ENCODE measurements at regions not wholly inside any gene's neighbourhood (a gene's known extent, or its start where the extent isn't known, plus 50 kb on each side); places are given as distances from the start of the nearest gene placed in this dataset.
"Not testable (repeated sequence)": the region's sequence is repeated elsewhere in the genome, so short reads cannot be mapped to it uniquely, and the experiment has no call there.

- TF ChIP-seq EP300 (IDR thresholded peaks at IDR 0.05) (no peak), POLR2A (IDR thresholded peaks at IDR 0.05) (no peak)
- TF ChIP-seq, protein P1, sequence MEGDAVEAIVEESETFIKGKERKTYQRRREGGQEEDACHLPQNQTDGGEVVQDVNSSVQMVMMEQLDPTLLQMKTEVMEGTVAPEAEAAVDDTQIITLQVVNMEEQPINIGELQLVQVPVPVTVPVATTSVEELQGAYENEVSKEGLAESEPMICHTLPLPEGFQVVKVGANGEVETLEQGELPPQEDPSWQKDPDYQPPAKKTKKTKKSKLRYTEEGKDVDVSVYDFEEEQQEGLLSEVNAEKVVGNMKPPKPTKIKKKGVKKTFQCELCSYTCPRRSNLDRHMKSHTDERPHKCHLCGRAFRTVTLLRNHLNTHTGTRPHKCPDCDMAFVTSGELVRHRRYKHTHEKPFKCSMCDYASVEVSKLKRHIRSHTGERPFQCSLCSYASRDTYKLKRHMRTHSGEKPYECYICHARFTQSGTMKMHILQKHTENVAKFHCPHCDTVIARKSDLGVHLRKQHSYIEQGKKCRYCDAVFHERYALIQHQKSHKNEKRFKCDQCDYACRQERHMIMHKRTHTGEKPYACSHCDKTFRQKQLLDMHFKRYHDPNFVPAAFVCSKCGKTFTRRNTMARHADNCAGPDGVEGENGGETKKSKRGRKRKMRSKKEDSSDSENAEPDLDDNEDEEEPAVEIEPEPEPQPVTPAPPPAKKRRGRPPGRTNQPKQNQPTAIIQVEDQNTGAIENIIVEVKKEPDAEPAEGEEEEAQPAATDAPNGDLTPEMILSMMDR (IDR thresholded peaks at IDR 0.05) = no peak
- intact Hi-C loops (cut with DNase I) = no loop called here
- Histone ChIP-seq H3K4me1 (ENCODE audit: insufficient read depth) (peaks cover 2% of the 10 kb centered on the region), H3K27me3 (no peaks in the 10 kb centered on the region), H3K9me3 (no peaks in the 10 kb centered on the region), H3K27ac (no peak overlapping the region), H3K36me3 (no peaks in the 10 kb centered on the region), H3K4me3 (no peak overlapping the region)
- DNase-seq = no peak
Observed at GRCh38 chr1:185388346-185388745, 71.3 kb upstream of the IVNS1ABP start.

DNA sequence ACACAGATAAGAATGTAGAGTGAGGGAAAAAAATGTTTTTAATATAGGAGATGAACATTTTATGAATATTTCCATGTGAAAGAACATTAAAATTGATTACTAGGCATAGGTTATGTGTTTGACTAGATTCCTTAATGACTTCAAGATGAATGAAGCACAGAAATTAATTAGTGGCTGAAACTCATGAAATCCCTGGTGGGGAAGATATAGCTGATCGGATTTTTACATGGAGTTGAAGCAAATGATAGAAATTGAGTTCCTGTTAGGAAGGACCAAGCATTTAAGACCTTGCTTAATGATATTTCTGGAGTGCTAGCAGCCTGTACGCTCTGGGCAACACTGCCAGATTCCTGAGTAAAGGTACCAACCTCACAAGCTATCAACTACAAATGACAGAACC, 68.9 kb upstream of the IVNS1ABP start:
- H3K4me1 ChIP-seq (ENCODE audit: insufficient read depth) = peaks cover 2% of the 10 kb centered on the region
- WGBS, 3 donors = 93 to 100% (median 97%) methylated on average over 2 of the region's 2 CpGs
- no peaks in the 10 kb centered on the region for H3K27me3 ChIP-seq
- H3K9me3 ChIP-seq = no peaks in the 10 kb centered on the region
- H3K36me3 ChIP-seq = no peaks in the 10 kb centered on the region
- TF ChIP-seq, protein P1 (IDR thresholded peaks at IDR 0.05) = no peak
- intact Hi-C loops (cut with DNase I) = no loop called here
- no peak overlapping the region for H3K4me3 ChIP-seq
- H3K27ac ChIP-seq = no peak overlapping the region
- no peak for DNase-seq

GRCh38 chr1:185383805-185384204, 66.8 kb upstream of the IVNS1ABP start:
- intact Hi-C loops (cut with DNase I); H3K4me3 ChIP-seq: not testable (repeated sequence)
- 82 to 86% (median 85%) methylated on average over 6 of the region's 6 CpGs for WGBS, 3 donors

DNA sequence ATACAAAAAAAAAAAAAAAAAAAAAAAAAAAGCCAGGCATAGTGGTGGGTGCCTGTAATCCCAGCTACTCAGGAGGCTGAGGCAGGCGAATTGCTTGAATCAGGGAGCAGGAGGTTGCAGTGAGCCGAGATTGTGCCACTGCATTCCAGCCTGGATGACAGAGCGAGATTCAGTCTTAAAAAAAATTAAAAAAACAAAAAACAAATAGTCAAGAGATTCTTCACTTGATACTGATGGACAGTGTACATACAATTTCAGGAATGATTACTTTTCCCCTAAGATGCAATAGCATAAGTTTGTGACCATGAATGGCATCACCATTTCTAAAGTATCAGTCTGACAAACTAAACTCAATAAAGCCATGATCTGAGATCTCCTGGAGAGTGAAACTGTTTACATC, 60.8 kb upstream of the IVNS1ABP start:
- Histone ChIP-seq H3K4me3 (no peak overlapping the region), H3K9me3 (no peaks in the 10 kb centered on the region), H3K4me1 (ENCODE audit: insufficient read depth) (peaks cover 3% of the 10 kb centered on the region), H3K27ac (no peak overlapping the region), H3K27me3 (no peaks in the 10 kb centered on the region), H3K36me3 (no peaks in the 10 kb centered on the region)
- intact Hi-C loops (cut with DNase I) = no loop called here
- DNase-seq = no peak
- 91 to 97% (median 92%) methylated on average over 3 of the region's 3 CpGs for WGBS, 3 donors
- TF ChIP-seq POLR2A (IDR thresholded peaks at IDR 0.05) (no peak), EP300 (IDR thresholded peaks at IDR 0.05) (no peak)
- TF ChIP-seq, protein P1 (IDR thresholded peaks at IDR 0.05) = no peak

More at GRCh38 chr1:185383805-185384204, 66.8 kb upstream of the IVNS1ABP start:
- DNase-seq; H3K36me3 ChIP-seq; H3K27ac ChIP-seq; H3K4me1 ChIP-seq (ENCODE audit: insufficient read depth); H3K9me3 ChIP-seq; H3K27me3 ChIP-seq: not testable (repeated sequence)

- intact Hi-C loops (cut with DNase I) = no loop called here
- DNase-seq = no peak
- Histone ChIP-seq H3K4me3 (no peak overlapping the region), H3K27ac (no peak overlapping the region), H3K4me1 (ENCODE audit: insufficient read depth) (peaks cover 3% of the 10 kb centered on the region), H3K27me3 (no peaks in the 10 kb centered on the region), H3K9me3 (no peaks in the 10 kb centered on the region), H3K36me3 (no peaks in the 10 kb centered on the region)
- 86 to 90% (median 90%) methylated on average over 7 of the region's 7 CpGs for WGBS, 3 donors
- no peak for TF ChIP-seq EP300 (IDR thresholded peaks at IDR 0.05)
- no peak for TF ChIP-seq POLR2A (IDR thresholded peaks at IDR 0.05)
- TF ChIP-seq, protein P1 (IDR thresholded peaks at IDR 0.05) = no peak
Observed at GRCh38 chr1:185376840-185377635, 60.0 kb upstream of the IVNS1ABP start.
